Type B pancreatic cell (in vitro differentiated cells): ENCODE measurements at regions not wholly inside any gene's neighbourhood (a gene's known extent, or its start where the extent isn't known, plus 50 kb on each side); places are given as distances from the start of the nearest gene placed in this dataset.
"Not testable (repeated sequence)": the region's sequence is repeated elsewhere in the genome, so short reads cannot be mapped to it uniquely, and the experiment has no call there.

Experiments used
- DNase-seq: peaks from one replicate; pipeline ENCODE4 v3.0.0; 2021; ENCODE audit warnings: mixed read lengths; ENCODE audit not compliant: unreplicated experiment; ENCODE audit errors: extremely low spot score
- H3K27ac Mint-ChIP-seq: 2 replicates; pipeline ENCODE4 v1.8.0; 2021; ENCODE audit warnings: mild to moderate bottlenecking, mixed read lengths
- H3K27me3 Mint-ChIP-seq: 2 replicates; pipeline ENCODE4 v1.8.0; 2021; ENCODE audit warnings: mixed read lengths
- H3K36me3 Mint-ChIP-seq: 2 replicates; pipeline ENCODE4 v1.8.0; 2021; ENCODE audit warnings: mixed read lengths
- H3K4me1 Mint-ChIP-seq: one replicate; pipeline ENCODE4 v1.8.0; 2021; ENCODE audit warnings: mixed read lengths; ENCODE audit not compliant: unreplicated experiment
- H3K4me3 Mint-ChIP-seq: 2 replicates; pipeline ENCODE4 v1.8.0; 2021; ENCODE audit warnings: mild to moderate bottlenecking, mixed read lengths
- H3K9me3 Mint-ChIP-seq: 2 replicates; pipeline ENCODE4 v1.8.0; 2021; ENCODE audit warnings: mixed read lengths
- TF ChIP-seq, protein P1 (sequence below): fragments of 200-600 bp; sonication (generic); conservative IDR thresholded peaks from 2 replicates; pipeline ENCODE4 v1.5.0; 2021; ENCODE audit warnings: antibody characterized with exemption, mild to moderate bottlenecking

DNA sequence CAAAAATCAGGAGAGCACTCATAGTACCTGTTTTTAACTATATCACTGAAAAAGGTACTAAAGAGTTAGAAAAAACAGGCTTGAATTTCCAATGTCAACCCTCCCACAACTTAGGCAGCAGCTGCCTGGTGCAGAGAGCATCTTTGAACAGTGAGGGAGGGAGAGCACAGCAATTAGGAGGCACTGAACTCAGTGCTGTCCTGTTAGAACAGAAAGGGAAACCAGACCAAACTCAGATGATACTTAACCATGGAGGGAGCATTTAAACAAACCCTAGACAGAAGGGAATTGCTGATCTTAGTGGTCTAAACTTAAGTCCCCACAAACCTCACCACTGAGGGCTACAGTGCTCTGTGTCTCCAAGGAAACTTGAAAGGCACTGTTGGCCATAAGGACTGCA lies 179.2 kb upstream of the AGTR1 start:
- no peaks in the 10 kb centered on the region for H3K9me3 Mint-ChIP-seq
- TF ChIP-seq, protein P1, sequence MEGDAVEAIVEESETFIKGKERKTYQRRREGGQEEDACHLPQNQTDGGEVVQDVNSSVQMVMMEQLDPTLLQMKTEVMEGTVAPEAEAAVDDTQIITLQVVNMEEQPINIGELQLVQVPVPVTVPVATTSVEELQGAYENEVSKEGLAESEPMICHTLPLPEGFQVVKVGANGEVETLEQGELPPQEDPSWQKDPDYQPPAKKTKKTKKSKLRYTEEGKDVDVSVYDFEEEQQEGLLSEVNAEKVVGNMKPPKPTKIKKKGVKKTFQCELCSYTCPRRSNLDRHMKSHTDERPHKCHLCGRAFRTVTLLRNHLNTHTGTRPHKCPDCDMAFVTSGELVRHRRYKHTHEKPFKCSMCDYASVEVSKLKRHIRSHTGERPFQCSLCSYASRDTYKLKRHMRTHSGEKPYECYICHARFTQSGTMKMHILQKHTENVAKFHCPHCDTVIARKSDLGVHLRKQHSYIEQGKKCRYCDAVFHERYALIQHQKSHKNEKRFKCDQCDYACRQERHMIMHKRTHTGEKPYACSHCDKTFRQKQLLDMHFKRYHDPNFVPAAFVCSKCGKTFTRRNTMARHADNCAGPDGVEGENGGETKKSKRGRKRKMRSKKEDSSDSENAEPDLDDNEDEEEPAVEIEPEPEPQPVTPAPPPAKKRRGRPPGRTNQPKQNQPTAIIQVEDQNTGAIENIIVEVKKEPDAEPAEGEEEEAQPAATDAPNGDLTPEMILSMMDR = no peak
- no peaks in the 10 kb centered on the region for H3K4me1 Mint-ChIP-seq

DNA sequence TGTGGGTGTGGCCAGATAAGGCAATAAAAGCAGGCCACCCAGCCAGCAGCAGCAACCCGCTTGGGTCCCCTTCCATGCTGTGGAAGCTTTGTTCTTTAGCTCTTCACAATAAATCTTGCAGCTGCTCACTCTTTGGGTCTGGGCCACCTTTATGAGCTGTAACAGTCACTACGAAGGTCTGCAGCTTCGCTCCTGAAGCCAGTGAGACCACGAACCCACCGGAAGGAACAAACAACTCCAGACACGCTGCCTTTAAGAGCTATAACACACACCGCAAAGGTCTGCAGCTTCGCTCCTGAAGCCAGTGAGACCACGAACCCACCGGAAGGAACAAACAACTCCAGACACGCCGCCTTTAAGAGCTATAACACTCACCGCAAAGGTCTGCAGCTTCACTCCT lies 172.1 kb upstream of the AGTR1 start:
- not testable (repeated sequence) for H3K9me3 Mint-ChIP-seq, H3K4me1 Mint-ChIP-seq, H3K4me3 Mint-ChIP-seq, H3K27ac Mint-ChIP-seq, H3K27me3 Mint-ChIP-seq, H3K36me3 Mint-ChIP-seq, DNase-seq

More for the DNA sequence above, 179.2 kb upstream of the AGTR1 start:
- H3K36me3 Mint-ChIP-seq = no peaks in the 10 kb centered on the region
- H3K4me3 Mint-ChIP-seq = no peak overlapping the region
- no peaks in the 10 kb centered on the region for H3K27me3 Mint-ChIP-seq
- no peak overlapping the region for H3K27ac Mint-ChIP-seq
- no peak for DNase-seq

DNA sequence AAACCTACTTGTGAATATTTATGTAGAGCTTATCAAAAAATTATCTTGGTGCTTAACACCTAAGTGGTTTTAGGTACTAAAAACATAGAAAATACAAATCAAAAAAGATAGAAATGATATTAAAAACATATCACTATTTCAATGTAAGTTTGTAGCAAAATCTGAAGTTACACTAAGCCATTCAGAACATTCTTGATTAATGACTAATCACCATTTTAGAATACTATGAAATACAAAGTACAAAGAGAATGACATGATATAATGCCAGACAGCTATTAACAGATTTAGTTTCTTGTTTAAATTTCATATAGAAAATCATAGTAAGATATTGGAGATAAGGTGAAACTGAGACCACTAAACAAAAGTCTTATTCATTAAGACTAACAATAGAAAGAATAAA lies 169.7 kb upstream of the AGTR1 start:
- H3K4me3 Mint-ChIP-seq = no peak overlapping the region
- H3K4me1 Mint-ChIP-seq = no peaks in the 10 kb centered on the region
- peaks cover 5% of the 10 kb centered on the region for H3K9me3 Mint-ChIP-seq
- no peak for DNase-seq
- H3K27me3 Mint-ChIP-seq = no peaks in the 10 kb centered on the region
- H3K36me3 Mint-ChIP-seq = no peaks in the 10 kb centered on the region
- H3K27ac Mint-ChIP-seq = no peak overlapping the region
- TF ChIP-seq, protein P1 = no peak

DNA sequence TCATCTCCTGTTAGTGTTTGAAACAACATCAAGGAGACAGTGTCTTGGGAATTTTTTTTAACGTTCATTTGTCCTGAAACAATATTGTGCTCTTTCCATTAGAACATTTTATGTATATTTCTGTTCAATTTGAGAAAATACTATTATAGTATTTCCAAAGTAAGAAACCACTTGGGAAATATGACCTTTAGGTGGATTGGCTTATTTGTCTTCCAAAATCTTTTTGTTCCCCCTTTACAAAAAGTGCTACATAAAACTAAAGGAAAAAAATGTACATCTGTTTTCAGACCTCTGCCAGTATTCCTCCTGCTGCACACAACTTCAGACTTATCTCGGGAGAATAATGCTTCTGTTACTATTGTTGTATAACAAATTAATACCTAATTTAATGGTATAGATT lies 165.9 kb upstream of the AGTR1 start:
- Mint-ChIP-seq H3K4me1 (peaks cover 7% of the 10 kb centered on the region), H3K36me3 (no peaks in the 10 kb centered on the region), H3K27ac (no peak overlapping the region), H3K9me3 (peaks cover 5% of the 10 kb centered on the region), H3K4me3 (no peak overlapping the region), H3K27me3 (no peaks in the 10 kb centered on the region)
- DNase-seq = no peak
- TF ChIP-seq, protein P1 = no peak

DNA sequence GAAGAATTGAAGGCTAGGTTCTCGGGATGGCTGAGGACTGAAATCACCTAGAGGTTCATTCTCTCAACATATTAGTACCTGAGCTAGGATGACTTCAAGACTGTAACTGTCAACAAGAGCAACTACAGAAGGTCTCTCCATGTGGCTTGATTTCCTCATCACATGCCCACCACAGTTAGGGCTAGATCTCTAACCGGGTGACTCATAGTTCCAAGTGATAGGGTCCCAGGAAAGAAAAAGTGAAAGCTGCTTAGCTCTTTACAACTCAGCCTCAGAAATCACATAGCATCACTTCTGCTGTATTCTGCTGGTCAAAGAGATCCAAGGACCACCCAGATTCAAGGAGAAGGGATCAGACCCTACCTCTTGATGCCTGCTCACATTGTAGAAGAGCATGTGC lies 165.4 kb upstream of the AGTR1 start:
- H3K27ac Mint-ChIP-seq = no peak overlapping the region
- H3K27me3 Mint-ChIP-seq = no peaks in the 10 kb centered on the region
- TF ChIP-seq, protein P1 = no peak
- no peak overlapping the region for H3K4me3 Mint-ChIP-seq
- DNase-seq = no peak
- peaks cover under 1% of the 10 kb centered on the region for H3K9me3 Mint-ChIP-seq
- peaks cover 7% of the 10 kb centered on the region for H3K4me1 Mint-ChIP-seq
- H3K36me3 Mint-ChIP-seq = no peaks in the 10 kb centered on the region

DNA sequence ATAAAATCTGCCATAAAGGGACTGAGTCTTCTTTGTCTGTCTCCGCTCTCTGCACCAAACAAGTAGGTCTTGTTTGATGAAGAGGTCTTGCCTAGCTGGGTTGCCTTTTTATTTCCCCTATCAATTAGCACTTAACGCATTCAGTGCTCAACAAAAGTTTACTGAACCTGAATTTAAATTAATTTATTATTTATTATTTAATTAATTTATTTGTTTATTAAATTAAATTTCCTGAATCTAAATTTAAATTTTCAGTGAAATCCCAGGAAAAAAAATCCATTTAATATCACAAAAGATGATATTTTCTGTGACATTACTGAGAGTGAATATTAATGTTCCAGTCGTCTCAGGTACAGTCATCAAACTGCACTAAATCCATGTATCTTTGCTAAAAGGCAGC lies 164.9 kb upstream of the AGTR1 start:
- Mint-ChIP-seq H3K27ac (no peak overlapping the region), H3K4me3 (no peak overlapping the region), H3K36me3 (no peaks in the 10 kb centered on the region), H3K9me3 (no peaks in the 10 kb centered on the region), H3K27me3 (no peaks in the 10 kb centered on the region), H3K4me1 (peaks cover 7% of the 10 kb centered on the region)
- TF ChIP-seq, protein P1 = no peak
- no peak for DNase-seq
